Cardiac fibroblast (primary cell): ENCODE measurements at regions not wholly inside any gene's neighbourhood (a gene's known extent, or its start where the extent isn't known, plus 50 kb on each side); places are given as distances from the start of the nearest gene placed in this dataset.

Experiments used
- DNase-seq, 2 donors: peaks; one replicate each; pipeline versions ENCODE4 v3.0.0 to v3.0.0-alpha.2; 2010; ENCODE audit warnings: low read depth in 2 of 2
- H3K4me3 ChIP-seq, 2 donors: replicated peaks in 1 of 2; 1 replicate in 1 of 2; 2 replicates in 1 of 2; pipeline ENCODE4 v1.5.1; 2011; ENCODE audit warnings: low read depth in 2 of 2, low read length in 2 of 2, mild to moderate bottlenecking in 2 of 2, moderate library complexity in 1 of 2
- TF ChIP-seq, protein P1 (sequence below): IDR thresholded peaks from one replicate; pipeline ENCODE4 v1.5.1; 2011; ENCODE audit warnings: low read depth, mild to moderate bottlenecking, low read length, inconsistent platforms

- TF ChIP-seq, protein P1, sequence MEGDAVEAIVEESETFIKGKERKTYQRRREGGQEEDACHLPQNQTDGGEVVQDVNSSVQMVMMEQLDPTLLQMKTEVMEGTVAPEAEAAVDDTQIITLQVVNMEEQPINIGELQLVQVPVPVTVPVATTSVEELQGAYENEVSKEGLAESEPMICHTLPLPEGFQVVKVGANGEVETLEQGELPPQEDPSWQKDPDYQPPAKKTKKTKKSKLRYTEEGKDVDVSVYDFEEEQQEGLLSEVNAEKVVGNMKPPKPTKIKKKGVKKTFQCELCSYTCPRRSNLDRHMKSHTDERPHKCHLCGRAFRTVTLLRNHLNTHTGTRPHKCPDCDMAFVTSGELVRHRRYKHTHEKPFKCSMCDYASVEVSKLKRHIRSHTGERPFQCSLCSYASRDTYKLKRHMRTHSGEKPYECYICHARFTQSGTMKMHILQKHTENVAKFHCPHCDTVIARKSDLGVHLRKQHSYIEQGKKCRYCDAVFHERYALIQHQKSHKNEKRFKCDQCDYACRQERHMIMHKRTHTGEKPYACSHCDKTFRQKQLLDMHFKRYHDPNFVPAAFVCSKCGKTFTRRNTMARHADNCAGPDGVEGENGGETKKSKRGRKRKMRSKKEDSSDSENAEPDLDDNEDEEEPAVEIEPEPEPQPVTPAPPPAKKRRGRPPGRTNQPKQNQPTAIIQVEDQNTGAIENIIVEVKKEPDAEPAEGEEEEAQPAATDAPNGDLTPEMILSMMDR: no peak
- DNase-seq: no peak
- H3K4me3 ChIP-seq: no peak overlapping the region
These were observed 253.7 kb downstream of the MYCN start for GRCh38 chr2:16194096-16194390.

DNA sequence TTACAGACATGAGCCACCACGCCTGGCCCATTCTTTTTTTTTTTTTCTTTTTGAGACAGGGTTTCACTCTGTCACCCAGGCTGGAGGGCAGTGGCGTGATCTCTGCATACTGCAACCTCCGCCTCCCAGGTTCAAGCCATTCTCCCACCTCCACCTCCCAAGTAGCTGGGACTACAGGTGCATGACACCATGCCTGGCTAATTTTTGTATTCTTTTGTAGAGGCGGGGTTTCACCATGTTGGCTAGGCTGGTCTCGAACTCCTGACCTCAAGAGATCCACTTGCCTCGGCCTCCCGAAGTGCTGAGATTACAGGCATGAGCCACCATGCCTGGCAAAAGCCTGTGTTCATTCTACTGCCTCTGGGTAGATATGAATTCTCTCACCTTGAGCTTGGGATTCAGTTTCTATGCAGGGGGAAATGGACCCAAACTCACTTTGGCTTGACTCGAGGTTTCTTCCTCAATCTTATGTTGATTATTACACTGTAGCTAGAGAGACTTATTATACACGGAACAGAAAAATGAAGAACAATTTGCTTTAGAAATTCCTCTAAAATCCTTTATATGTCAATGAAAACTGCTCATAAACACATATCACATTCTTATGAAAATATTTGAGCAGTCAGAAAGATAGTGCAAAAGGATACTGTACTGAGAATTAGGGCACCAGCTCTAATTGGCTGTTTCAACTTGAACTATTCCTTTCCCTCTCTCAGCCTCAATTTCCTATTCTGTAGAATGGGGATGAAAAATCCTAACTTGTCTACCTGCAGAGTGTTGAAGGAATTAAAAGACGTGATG lies 252.3 kb downstream of the MYCN start:
- TF ChIP-seq, protein P1: no peak
- DNase-seq: no peak
- no peak overlapping the region for H3K4me3 ChIP-seq

- no peak for DNase-seq
- TF ChIP-seq, protein P1: no peak
- H3K4me3 ChIP-seq: no peak overlapping the region
These were observed 251.3 kb downstream of the MYCN start for GRCh38 chr2:16191431-16192200.

DNA sequence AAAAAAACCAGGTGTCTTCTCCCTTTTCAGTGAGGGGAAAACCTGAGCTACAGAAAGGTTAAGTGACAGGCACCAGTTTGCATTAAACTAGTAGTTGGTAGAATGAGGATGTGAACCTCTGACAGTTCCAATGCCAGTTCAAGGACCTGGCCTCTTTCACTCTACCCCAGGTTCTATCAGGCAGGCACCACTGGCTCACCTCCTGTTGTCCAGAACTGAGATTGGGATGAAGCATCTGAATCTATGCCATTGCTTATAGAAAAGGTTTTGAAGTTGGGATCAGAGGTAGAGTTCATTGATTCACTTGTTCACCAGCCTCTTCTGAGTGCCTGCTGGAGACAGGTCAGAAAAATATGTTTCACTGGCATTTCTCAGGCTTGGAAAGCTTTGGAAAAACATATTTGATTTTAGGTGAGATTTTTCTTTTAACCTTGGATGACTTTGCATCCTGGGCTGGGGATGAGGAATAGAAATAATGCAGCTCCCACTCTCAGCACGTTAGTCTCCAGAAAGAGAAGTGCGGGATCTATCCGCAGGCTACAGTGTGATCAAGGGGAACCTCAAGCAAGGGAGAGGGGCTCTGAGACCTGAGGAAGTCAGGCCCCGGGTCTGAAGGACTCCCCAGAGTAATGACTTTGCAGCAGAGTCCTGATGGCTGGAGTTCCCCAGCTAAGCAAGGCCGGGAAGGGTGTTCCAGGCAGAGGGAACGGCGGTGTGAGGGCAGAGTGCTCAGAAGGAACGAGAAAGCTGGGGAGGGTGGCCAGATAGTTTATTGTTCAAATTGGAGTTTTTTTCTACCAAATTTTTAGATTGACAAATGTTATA lies 250.3 kb downstream of the MYCN start:
- no peak overlapping the region for H3K4me3 ChIP-seq
- TF ChIP-seq, protein P1: no peak
- no peak for DNase-seq

- DNase-seq: no peak
- TF ChIP-seq, protein P1: no peak
- H3K4me3 ChIP-seq: no peak overlapping the region
These were observed 249.4 kb downstream of the MYCN start for GRCh38 chr2:16189836-16190160.

DNA sequence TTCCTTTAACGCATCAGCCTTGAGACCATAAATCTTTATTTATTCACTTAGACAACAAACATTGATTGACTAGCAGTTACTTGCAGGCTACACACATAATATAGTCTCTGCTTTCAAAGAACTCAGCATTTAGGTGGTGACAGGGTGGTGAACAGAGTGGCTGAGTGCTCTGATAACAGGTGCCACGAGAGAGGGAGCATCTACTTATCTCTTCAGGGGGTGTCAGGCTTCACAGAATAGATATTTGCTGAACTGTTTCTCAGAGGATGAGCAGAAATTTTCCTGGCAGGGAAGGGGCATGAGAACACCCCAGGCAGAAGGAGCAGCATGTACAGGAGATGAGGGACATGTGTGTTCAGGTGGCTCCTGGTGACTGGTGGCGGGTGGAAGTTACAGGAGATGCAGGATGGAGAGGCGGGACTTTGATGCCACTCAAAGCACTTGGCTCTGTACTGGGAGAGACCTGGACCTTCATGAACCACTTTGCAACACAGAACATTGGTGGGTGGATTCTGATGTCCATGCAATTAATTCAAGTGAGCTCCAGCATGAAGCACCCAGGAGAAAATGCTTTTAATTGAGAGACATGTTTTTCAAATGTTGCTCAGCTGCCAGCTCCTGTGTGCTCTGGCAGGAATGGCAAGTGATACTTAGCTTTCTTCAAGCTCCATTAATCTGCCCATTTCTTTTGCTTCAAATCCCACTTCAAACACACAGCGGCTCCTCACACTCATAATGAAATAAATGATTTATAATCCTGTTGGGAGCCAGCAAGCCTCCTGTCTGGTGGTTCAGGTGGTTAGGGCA lies 248.9 kb downstream of the MYCN start:
- H3K4me3 ChIP-seq: no peak overlapping the region
- TF ChIP-seq, protein P1: no peak
- no peak for DNase-seq
